ENCODE measurements at regions not wholly inside any gene's neighbourhood (a gene's known extent, or its start where the extent isn't known, plus 50 kb on each side); places are given as distances from the start of the nearest gene placed in this dataset.

- TF ChIP-seq CTCF (conservative IDR thresholded peaks at IDR 0.05; ENCODE audit: low read depth, low read length) = no peak
- no peak for DNase-seq (ENCODE audit: low read depth)
- no peak overlapping the region for H3K4me3 ChIP-seq (ENCODE audit: low read depth, low read length)
Measured at GRCh38 chr18:22513721-22514481, 96.2 kb upstream of the CTAGE1 start.

- TF ChIP-seq CTCF (conservative IDR thresholded peaks at IDR 0.05; ENCODE audit: low read depth, low read length) = no peak
- no peak overlapping the region for H3K4me3 ChIP-seq (ENCODE audit: low read depth, low read length)
- DNase-seq (ENCODE audit: low read depth) = no peak
Measured at GRCh38 chr18:22514655-22515054, 96.9 kb upstream of the CTAGE1 start.

GRCh38 chr18:22515250-22515649 is 97.5 kb upstream of the CTAGE1 start:
- H3K4me3 ChIP-seq (ENCODE audit: low read depth, low read length) = no peak overlapping the region
- TF ChIP-seq CTCF (conservative IDR thresholded peaks at IDR 0.05; ENCODE audit: low read depth, low read length) = no peak
- no peak for DNase-seq (ENCODE audit: low read depth)

GRCh38 chr18:22517356-22517755 is 99.6 kb upstream of the CTAGE1 start:
- TF ChIP-seq CTCF (conservative IDR thresholded peaks at IDR 0.05; ENCODE audit: low read depth, low read length) = no peak
- DNase-seq (ENCODE audit: low read depth) = peak; percentile 86
- no peak overlapping the region for H3K4me3 ChIP-seq (ENCODE audit: low read depth, low read length)

GRCh38 chr18:22521026-22521707 is 103.5 kb upstream of the CTAGE1 start:
- H3K4me3 ChIP-seq (ENCODE audit: low read depth, low read length) = no peak overlapping the region
- TF ChIP-seq CTCF (conservative IDR thresholded peaks at IDR 0.05; ENCODE audit: low read depth, low read length) = no peak
- DNase-seq (ENCODE audit: low read depth) = no peak

GRCh38 chr18:22523481-22523880 is 105.8 kb upstream of the CTAGE1 start:
- DNase-seq (ENCODE audit: low read depth) = no peak
- no peak for TF ChIP-seq CTCF (conservative IDR thresholded peaks at IDR 0.05; ENCODE audit: low read depth, low read length)
- H3K4me3 ChIP-seq (ENCODE audit: low read depth, low read length) = no peak overlapping the region

GRCh38 chr18:22524783-22525182 is 107.1 kb upstream of the CTAGE1 start:
- no peak overlapping the region for H3K4me3 ChIP-seq (ENCODE audit: low read depth, low read length)
- peak; percentile 52 for DNase-seq (ENCODE audit: low read depth)
- TF ChIP-seq CTCF (conservative IDR thresholded peaks at IDR 0.05; ENCODE audit: low read depth, low read length) = no peak
